NCI-H2196 (cell line): ENCODE measurements at regions not wholly inside any gene's neighbourhood (a gene's known extent, or its start where the extent isn't known, plus 50 kb on each side); places are given as distances from the start of the nearest gene placed in this dataset.
"Not testable (repeated sequence)": the region's sequence is repeated elsewhere in the genome, so short reads cannot be mapped to it uniquely, and the experiment has no call there.

Experiments
- DNase-seq: peaks from one replicate; lab custom pipeline; 2025; ENCODE audit not compliant: unreplicated experiment; lab: John Stamatoyannopoulos, UW

- no peak for DNase-seq
Observed at GRCh38 chr4:188649635-188650034, 510.4 kb downstream of the TRIML1 start.

- no peak for DNase-seq
Observed at GRCh38 chr4:188650516-188650915, 511.3 kb downstream of the TRIML1 start.

GRCh38 chr4:188657365-188657764, 518.1 kb downstream of the TRIML1 start:
- no peak for DNase-seq

- no peak for DNase-seq
Observed at GRCh38 chr4:188658958-188659522, 519.8 kb downstream of the TRIML1 start.

- no peak for DNase-seq
Observed at GRCh38 chr4:188660796-188661195, 521.6 kb downstream of the TRIML1 start.

- DNase-seq = no peak
Observed at GRCh38 chr4:188661502-188661901, 522.3 kb downstream of the TRIML1 start.

- DNase-seq = no peak
Observed at GRCh38 chr4:188663369-188663768, 524.1 kb downstream of the TRIML1 start.

GRCh38 chr4:188665491-188666457, 526.5 kb downstream of the TRIML1 start:
- DNase-seq = no peak

GRCh38 chr4:188678691-188679090, 539.5 kb downstream of the TRIML1 start:
- DNase-seq = not testable (repeated sequence)

- no peak for DNase-seq
Observed at GRCh38 chr4:188680004-188680666, 540.9 kb downstream of the TRIML1 start.

GRCh38 chr4:188680667-188681063, 541.4 kb downstream of the TRIML1 start:
- no peak for DNase-seq

- no peak for DNase-seq
Observed at GRCh38 chr4:188682321-188682720, 543.1 kb downstream of the TRIML1 start.

- no peak for DNase-seq
Observed at GRCh38 chr4:188683571-188683970, 544.3 kb downstream of the TRIML1 start.

GRCh38 chr4:188688956-188689355, 549.7 kb downstream of the TRIML1 start:
- no peak for DNase-seq

- DNase-seq = no peak
Observed at GRCh38 chr4:188691811-188692210, 552.6 kb downstream of the TRIML1 start.

GRCh38 chr4:188695261-188695660, 556.0 kb downstream of the TRIML1 start:
- no peak for DNase-seq

GRCh38 chr4:188697243-188697642, 558.0 kb downstream of the TRIML1 start:
- no peak for DNase-seq

- no peak for DNase-seq
Observed at GRCh38 chr4:188701952-188702351, 562.7 kb downstream of the TRIML1 start.

GRCh38 chr4:188704288-188704687, 565.0 kb downstream of the TRIML1 start:
- DNase-seq = no peak

- no peak for DNase-seq
Observed at GRCh38 chr4:188707036-188707435, 567.8 kb downstream of the TRIML1 start.

- no peak for DNase-seq
Observed at GRCh38 chr4:188714501-188714900, 575.3 kb downstream of the TRIML1 start.

GRCh38 chr4:188714907-188715306, 575.7 kb downstream of the TRIML1 start:
- no peak for DNase-seq
